ENCODE measurements at regions not wholly inside any gene's neighbourhood (a gene's known extent, or its start where the extent isn't known, plus 50 kb on each side); places are given as distances from the start of the nearest gene placed in this dataset.

DNA sequence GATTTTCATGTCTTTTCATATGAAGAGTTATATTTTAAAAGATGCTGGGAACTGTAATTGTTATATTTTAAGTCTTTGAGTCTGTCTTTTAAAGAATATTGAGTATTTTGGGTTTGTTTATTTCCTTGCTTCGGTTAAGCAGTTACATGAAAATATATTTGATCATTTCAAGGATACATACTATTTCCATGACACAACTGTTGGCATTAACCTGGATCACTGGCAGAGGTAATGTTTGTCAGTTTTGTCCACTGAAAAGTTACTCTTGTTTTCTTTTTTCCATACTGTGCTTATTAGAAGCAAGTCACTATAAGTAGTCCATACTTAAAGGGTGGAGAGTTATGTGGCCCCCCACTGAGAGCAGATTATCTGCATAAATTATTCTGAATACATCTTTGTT lies 1142.0 kb upstream of the TMEFF2 start:
- DNase-seq: no peak

DNA sequence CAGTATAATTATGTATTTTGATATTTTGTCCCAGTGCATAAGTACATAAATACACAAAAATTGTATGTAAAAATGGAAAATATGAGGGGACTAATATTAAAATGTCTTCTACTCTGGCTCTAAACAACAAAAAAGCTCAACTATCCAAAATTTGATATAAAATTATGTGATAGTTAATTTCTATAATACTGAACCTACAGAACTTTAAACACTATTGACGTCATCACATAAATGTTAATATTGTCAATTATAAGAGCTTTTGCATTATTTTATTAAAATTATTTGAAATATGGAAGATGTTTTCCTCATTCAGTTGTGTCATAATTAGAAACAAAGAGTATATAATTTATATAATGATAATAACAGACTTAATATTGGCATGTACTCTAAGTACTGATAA lies 1139.7 kb upstream of the TMEFF2 start:
- DNase-seq: no peak

DNA sequence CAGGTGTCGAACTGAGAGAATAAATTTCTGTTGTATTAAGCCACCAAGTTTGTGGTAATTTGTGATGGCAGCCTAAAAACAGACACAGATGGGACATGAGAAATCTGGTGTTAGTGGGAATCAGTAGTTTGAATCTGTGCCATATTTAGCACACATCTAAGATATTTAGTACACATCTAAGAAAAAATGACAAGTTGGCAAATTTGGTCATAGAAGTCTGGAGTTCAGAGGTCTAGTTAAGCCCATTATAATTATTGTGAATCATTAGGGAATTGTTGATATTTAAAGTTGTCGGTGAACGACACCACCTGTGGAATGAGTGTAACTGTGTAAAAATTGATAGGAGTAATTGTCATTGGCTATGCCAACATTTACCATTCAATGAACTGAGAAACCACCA lies 1138.8 kb upstream of the TMEFF2 start:
- DNase-seq: no peak

DNA sequence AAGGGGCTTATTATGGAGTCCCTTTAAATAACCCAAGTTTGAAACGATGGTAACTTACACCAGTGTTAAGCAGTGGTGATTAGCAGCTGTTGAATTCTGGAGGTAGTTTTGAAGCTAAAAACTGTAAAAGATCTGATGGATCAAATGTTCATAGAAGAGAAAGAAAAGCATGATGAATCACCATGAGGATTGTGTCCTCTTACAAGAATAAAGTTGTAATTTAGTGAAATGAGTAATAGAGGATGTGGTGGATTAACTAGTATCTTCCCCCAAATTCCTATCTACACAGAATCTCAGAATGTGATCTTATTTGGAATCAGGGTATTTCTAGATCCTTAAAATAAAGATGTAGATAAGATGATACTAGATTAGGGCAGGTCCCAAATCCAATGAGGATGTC lies 1138.2 kb upstream of the TMEFF2 start:
- no peak for DNase-seq

DNA sequence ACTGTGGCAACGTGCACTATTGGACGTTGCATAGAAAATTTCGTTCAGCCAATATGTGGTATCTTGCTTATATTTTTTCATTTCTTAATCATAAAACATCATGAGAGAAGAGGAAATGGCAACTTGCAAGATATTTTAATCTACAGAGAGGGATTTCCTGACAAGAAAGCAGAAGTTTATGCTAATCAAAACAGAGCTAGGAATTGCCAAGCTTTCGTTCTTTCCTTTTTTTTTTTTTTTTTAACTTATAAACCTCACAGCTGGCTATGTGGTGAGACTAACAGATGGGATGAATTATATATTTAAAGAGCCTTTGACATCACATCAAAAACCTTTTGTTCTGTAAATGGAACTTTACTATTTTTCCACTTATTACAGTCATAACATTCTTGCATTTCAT lies 1136.9 kb upstream of the TMEFF2 start:
- DNase-seq: no peak

DNA sequence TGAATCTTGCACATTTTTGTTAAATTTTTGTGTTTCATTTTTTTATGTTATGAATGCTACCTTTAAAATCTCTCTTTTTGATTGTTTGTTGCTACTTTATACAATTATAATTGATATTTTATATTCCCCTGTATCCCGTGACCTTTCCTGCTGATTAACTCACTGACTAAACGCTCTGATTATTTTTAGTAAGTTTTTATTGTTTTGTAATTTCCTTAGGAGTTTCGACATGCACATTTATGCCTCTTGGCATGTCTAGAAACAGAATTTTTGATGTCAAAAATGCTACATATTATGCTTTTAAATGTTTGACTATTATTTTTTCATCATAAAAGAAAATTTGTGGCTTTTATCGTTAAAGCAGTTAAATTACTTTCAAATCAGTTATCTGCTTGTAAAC lies 1131.6 kb upstream of the TMEFF2 start:
- no peak for DNase-seq

DNA sequence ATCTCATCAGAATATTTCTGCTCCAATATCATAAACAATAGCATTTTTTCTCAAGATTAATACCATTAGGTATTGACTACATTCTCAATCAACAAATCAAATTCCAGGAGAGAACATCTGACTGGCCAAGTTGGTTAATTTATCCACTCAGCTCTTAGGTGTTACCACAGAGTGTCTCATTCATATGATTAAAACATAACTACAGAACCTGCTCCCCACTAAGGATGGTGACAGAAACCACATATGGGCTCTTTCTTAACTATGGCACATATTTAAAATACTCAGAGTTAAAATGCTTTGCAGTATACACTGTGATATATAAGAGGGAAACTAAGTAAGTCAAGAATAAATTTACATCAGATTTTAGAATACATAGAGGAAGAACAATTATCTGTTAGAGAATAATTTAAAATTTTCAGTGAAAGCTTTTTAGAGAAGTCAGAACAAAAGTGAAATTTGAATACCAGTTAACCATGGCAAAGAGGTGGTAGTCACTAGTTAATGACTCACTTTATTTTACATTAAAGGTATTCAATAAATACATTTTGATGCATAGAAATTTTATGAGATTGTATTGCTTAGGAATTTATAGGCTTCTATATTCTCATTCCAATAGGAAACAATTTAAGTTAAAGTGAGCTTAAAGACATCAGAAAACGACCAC lies 1120.8 kb upstream of the TMEFF2 start:
- no peak for DNase-seq

DNA sequence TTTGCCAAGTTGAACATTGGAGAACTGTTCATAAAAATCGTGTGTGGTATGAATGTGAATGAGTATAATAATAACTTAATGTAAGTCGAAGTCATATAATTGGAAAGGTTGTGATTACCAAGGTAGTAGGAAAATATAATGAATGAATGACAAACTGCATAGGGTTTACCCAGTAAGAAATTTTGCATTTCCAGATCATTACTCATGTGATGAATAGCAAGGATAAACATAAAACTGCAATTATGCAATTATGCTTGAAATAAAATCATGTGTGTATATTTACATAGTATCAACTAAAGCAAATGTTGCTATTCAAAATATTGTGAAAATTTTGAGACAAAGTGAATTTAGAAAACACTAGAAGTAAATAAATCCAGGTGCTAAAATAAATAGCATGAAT lies 1108.7 kb upstream of the TMEFF2 start:
- DNase-seq: no peak

DNA sequence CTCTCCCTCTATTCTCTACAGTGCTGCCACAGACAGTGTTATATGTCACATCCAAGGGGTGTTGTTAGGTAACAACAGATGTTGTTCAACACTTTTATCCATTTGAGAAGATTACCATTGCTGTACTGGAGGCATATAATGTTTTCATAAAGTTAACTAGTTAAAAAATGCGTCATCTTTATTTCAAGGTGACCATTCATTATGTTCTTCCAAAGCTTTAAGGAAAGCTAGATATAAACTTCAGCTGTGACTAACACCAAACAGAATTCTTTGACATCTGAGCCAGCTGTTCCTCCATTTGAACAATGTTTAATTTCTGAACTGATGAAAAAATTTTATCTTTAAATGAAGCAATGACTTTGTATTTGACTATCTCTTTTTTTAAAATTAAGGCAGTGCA lies 1099.6 kb upstream of the TMEFF2 start:
- DNase-seq: no peak

DNA sequence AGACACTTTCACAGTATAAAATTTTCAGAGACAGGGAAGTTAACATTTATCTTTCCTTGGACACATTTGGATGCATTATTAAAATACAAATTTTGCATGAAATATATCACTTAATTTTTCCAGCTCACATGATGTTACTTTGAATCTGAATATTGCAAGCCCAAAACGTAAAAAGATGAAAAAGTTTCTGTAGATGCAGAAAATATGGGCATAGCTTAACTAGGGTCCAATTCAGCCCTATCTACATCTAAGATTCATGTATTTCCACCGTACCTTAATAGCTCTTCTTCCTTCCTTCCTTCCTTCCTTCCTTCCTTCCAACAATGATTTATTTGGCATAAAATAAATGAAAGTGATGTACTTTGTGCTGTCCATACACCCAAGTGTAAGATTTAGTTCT lies 1084.6 kb upstream of the TMEFF2 start:
- no peak for DNase-seq

DNA sequence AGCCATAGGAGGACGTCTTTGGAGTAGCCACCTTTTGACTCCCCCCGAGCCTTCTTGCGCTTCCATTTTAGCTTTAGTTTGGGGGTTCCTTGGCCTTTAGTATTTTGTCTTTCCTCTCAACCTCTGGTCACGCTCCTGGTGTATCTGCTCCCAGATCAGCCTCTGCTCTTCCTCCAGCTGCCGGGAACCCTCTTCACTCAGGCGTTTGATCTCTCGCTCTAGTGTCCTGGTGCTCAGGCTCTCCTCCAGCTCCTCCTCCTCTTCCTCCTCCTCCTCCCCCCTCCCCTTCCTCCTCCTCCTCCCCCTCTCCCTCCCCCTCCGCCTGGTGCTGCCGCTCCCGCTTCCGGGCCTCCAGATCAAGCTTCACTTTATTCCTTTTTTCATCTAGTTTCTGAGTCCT lies 1082.3 kb upstream of the TMEFF2 start:
- DNase-seq: no peak

DNA sequence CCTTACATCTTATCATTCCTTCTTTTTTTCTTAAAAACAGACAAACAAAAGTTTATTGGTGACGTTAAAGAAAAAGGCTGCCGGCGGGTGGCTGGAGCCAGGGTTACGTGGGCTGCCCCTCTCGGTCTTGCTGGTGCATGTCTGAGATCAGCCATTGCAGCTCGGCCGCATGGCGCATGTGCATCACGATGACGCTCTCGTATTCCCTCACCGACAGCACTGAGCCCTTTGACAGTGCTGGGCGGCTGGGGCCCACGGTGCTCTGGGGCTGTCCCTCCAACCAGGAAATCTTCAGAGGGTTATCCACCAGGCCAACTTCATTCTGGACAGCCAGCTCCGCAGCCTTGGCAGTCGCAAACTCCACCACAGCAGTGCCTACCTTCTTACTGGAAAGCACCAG lies 1081.8 kb upstream of the TMEFF2 start:
- no peak for DNase-seq

DNA sequence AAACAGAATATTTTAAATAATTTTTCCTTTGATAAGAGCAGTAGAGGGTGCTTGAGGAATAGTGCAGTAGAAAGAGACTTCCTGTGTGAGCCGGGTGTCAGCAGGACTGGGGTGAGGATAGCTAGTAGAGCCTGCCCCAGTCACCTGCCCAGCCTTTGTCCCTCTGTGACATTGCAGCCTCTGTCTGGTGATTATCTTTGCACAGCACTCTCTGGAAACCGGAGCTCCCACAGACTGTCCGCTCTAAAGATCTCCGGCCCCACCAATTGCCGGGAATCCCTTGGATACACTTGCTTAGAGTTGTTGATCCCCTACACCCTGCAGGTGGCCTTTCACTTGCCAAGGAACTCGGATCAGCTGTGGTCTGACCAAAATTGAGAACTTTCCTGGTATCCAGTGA lies 1081.3 kb upstream of the TMEFF2 start:
- DNase-seq: no peak

DNA sequence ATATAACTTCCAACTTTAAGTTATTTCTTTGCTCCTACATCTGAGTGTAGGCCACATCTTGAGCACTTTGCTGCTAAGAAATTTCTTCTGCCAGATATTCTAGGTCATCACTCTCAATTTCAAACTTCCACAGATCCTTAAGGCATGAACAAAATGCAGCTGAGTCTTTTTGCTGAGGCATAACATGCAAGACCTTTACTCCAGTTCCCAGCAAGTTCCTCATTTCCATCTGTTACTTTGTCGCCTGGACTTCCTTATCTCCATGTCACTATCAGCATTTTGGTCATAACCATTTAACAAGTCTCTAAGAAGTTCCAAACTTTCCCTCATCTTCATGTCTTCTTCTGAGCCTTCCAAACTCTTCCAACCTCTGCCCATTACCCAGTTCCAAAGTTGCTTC lies 1077.3 kb upstream of the TMEFF2 start:
- DNase-seq: no peak

DNA sequence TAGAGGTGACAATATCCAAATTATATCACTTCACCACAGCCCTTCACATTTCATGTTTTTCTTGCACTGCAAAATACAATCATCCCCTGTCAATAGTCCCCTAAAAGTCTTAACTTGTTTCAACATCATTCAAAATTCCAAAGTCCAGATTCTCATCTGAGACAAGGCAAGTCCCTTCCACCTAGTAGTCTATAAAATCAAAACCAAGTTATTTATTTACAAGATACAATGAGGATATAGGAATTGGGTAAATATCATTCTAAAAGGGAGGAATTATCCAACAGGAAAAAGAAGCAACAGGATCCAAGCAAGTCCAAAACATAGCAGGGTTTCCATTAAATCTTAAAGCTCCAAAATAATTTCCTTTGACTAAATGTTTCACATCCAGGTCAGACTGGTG lies 1076.1 kb upstream of the TMEFF2 start:
- no peak for DNase-seq

DNA sequence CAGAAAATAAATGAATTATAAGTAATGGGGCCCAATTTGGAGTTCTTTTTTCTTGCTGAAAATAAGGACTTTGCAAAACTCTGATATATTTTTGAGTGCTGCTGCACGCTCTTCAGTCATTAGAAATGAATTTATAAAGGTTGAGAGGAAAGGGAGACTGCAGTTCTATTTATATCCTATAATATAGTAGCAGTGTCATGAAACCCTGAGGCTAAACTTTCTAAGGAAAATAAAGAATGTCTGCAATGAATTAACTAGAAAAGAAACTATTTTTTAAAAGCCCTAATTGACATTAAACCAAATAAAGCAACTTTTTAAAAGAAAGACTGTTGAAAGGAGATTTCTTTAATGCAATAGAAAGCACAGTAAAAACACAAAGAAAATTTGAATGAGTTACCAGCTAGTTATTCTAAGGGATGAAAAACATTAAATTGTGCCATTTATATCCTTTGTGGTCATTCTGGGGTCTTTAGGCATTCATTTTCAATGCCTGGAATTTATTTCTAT lies 1072.8 kb upstream of the TMEFF2 start:
- DNase-seq: no peak

DNA sequence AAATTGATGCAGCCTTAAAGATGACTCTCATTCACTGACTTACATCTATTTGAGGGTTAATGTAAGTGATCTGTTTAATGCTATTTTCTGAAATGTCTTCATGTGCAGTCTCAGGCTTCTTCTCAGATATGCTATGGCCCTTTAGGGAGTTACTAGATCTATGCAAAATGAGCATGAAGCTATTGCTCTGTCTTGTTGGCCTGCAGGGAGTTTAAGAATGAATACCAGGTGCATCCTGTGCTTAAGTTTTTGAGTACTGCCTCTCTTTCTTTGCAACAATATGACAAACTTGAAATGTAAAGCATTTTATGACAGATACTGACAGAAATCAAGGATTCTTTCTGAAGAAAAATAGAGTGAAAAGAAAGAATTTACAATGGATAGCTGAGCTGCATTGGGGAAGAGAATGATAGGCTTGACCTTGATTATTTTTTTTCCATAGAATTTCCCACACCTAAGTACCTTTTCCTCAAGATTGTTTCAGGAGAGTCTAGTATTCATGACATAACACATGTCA lies 1058.3 kb upstream of the TMEFF2 start:
- DNase-seq: no peak

DNA sequence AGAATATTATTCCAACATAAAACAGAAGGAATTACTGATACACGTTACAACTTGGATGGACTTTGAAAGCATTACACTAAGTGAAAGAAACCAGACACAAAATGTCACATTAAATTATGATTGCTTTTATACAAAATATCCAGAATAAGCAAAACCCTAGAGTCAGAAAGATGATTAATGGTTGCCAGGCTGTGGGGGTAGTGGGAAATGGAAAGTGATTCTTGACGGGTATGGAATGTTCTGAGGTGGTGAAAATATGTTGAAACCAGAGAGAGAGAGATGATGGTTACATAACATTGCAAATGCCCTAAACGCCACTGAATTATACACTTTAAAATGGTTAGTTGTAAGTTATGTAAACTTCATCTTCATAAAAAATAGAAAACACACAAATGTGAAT lies 1057.2 kb upstream of the TMEFF2 start:
- DNase-seq: no peak

DNA sequence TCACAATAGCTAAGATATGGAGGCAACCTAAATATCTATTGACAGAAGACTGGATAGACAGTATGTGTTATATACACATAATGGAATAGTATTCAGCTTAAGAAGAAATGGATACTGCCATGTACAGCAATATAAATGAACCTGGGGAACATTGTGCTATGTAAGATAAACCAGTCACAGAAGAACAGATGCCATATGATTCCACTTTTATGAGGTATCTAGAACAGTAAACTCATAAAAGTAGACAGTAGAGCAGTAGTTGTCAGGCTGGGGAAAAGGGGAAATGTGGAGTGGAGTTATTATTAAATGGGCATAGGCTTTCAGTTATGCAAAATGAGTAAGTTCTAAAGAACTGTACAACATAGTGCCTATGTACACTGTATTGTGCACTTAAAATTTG lies 1055.7 kb upstream of the TMEFF2 start:
- no peak for DNase-seq

DNA sequence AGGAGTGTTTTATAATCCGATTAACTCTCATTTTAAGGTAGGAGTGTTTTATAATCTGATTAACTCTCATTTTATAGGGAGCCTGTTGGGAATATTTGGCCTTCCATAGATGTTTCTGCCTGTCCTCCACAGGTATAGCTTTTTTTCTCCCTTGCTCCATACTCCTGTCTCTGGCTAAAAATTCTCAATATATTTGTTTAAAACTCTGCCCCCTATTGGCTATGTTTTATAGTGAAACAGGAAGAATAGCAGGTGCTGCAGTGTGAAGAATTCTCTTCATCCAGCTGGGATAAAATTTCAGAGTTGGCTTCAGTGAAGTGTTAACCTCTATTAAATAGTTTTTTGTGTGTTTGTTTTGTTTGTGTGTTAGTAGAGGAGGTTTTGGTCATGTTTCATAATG lies 1046.0 kb upstream of the TMEFF2 start:
- DNase-seq: no peak

DNA sequence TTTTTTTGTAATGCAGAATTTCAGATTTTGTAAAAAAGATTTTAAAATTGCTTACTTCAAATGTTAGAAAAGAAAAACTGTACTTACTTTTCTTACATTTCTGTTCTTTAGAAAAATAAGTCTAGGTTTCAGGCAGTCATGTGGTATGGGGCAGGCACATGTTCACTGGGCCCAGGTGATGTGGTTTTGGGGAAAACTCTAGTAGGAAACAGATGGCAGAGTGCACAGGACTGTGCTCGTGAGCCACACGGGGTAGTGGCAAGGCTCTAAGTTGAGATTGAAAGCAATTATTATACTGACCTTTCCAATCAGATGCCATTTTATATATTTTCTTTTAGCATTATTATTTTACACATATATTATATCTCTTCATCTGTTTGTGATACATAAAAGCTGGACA lies 1036.9 kb upstream of the TMEFF2 start:
- no peak for DNase-seq

DNA sequence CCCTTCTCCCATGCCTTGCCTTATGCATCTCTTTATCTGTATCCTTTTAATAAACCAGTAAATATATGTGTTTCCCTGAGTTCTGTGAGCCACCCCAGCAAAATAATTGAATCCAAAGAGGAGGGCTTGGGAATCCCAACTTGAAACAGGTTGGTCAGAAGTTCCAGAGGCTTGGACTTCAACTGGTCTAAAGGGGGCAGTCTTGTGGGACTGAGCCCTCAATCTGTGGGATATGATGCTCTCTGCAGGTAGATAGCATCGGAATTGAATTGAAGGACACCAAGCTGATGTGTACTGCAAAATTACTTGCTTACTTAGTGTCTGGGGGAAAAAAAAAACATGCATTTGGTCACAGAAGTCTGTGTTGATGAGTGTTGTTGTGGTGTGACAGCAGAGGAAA lies 1033.5 kb upstream of the TMEFF2 start:
- DNase-seq: no peak

DNA sequence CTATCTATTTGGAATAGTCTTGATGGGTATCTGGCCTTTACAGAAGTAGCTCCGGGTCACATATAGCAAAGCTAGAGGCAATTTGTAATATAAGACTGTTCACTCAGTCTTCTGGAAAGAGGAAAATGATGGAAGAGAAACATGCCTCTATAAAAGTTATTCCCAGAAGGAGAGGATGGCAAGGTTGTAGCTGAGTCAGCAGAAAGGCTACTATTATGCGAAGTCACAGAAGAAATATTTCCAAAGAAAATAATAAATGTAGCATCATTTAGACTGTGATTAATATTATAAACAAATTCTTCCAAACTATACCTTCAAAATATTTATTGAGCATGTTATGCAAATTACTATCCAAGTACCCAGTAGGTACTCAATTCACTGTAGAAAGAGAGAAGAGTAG lies 1027.7 kb upstream of the TMEFF2 start:
- no peak for DNase-seq

DNA sequence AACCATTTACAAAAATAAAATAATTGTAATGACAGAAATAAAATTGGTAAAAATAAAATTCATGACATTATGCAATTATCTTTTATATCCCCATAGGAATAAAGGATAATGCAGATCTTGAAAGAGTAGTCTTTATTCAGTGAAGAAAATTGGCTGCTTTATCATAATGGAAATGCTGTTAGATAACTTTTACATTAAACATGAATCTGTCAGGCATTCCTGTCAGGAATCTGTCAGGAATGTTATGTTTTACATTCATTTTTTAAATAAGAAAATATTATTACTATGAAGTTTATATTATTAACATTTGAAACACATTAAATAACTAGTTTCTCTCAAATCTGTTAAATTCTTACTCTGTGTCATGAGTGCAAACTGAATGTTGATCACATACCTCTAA lies 1024.7 kb upstream of the TMEFF2 start:
- DNase-seq: no peak

DNA sequence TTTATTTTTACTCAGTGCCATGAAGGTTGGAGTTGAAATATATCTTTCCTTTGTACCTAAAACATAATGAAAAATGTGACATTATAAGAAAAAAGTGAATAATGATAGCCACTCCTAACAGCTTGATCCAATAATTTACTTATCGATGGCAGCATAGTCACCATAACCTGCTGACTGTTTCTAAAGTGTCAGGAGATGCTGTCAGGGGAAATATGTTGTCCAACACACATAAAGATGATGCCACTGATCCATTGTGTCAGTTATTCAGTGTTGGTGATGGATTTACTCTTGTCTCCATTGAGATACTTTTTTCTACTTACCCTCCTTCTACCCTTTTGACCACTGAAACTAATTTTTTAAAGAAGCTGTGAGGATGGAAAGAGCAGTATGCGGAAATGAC lies 1006.9 kb upstream of the TMEFF2 start:
- DNase-seq: no peak

Data from stimulated activated CD4-positive, alpha-beta T cell treated with anti-CD3 and anti-CD28 coated beads, Interleukin-4, amount 100 ng/mL, for 1 hour (primary cell).